ENCODE measurements at regions not wholly inside any gene's neighbourhood (a gene's known extent, or its start where the extent isn't known, plus 50 kb on each side); places are given as distances from the start of the nearest gene placed in this dataset.

GRCh38 chr2:125512313-125512712 is 1143.6 kb upstream of the GYPC start:
- no peak overlapping the region for H2BK15ac ChIP-seq (ENCODE audit: low read depth, low read length)
- H3K36me3 ChIP-seq (ENCODE audit: control insufficient read depth, insufficient read depth, low read length): no peaks in the 10 kb centered on the region
- ATAC-seq (ENCODE audit: low read depth) (no peak), DNase-seq (no peak)
- no peak overlapping the region for H4K91ac ChIP-seq (ENCODE audit: insufficient read depth, low read depth, low read length)
- H2BK120ac ChIP-seq (ENCODE audit: low read depth, low read length): no peak overlapping the region
- H3K9ac ChIP-seq (ENCODE audit: low read depth, low read length): no peak overlapping the region
- TF ChIP-seq CEBPB (IDR thresholded peaks at IDR 0.05; ENCODE audit: low read depth, low read length) (no peak), CHD1 (IDR thresholded peaks at IDR 0.05; ENCODE audit: low read depth, low read length) (no peak), RAD21 (IDR thresholded peaks at IDR 0.05; ENCODE audit: low read length) (no peak), MXI1 (IDR thresholded peaks at IDR 0.05; ENCODE audit: borderline replicate concordance, low read depth, low read length) (no peak), POLR2A (IDR thresholded peaks at IDR 0.05; ENCODE audit: low read depth, low read length) (no peak), RFX5 (IDR thresholded peaks at IDR 0.05; ENCODE audit: low read depth, low read length) (no peak), SMC3 (IDR thresholded peaks at IDR 0.05; ENCODE audit: low read depth, low read length) (no peak), MAFK (IDR thresholded peaks at IDR 0.05; ENCODE audit: low read depth, low read length) (no peak), MAZ (IDR thresholded peaks at IDR 0.05; ENCODE audit: borderline replicate concordance, low read depth, low read length) (no peak), NFE2L2 (IDR thresholded peaks at IDR 0.05; ENCODE audit: low read depth, low read length) (no peak), FOS (IDR thresholded peaks at IDR 0.05; ENCODE audit: low read depth, low read length) (no peak), BHLHE40 (IDR thresholded peaks at IDR 0.05; ENCODE audit: low read depth, low read length) (no peak), USF2 (IDR thresholded peaks at IDR 0.05; ENCODE audit: low read depth, low read length) (no peak), RCOR1 (IDR thresholded peaks at IDR 0.05; ENCODE audit: insufficient replicate concordance, low read length) (no peak)
- TF ChIP-seq, protein P1, sequence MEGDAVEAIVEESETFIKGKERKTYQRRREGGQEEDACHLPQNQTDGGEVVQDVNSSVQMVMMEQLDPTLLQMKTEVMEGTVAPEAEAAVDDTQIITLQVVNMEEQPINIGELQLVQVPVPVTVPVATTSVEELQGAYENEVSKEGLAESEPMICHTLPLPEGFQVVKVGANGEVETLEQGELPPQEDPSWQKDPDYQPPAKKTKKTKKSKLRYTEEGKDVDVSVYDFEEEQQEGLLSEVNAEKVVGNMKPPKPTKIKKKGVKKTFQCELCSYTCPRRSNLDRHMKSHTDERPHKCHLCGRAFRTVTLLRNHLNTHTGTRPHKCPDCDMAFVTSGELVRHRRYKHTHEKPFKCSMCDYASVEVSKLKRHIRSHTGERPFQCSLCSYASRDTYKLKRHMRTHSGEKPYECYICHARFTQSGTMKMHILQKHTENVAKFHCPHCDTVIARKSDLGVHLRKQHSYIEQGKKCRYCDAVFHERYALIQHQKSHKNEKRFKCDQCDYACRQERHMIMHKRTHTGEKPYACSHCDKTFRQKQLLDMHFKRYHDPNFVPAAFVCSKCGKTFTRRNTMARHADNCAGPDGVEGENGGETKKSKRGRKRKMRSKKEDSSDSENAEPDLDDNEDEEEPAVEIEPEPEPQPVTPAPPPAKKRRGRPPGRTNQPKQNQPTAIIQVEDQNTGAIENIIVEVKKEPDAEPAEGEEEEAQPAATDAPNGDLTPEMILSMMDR (conservative IDR thresholded peaks at IDR 0.05; ENCODE audit: low read depth, low read length): no peak
- TF ChIP-seq, protein P2, sequence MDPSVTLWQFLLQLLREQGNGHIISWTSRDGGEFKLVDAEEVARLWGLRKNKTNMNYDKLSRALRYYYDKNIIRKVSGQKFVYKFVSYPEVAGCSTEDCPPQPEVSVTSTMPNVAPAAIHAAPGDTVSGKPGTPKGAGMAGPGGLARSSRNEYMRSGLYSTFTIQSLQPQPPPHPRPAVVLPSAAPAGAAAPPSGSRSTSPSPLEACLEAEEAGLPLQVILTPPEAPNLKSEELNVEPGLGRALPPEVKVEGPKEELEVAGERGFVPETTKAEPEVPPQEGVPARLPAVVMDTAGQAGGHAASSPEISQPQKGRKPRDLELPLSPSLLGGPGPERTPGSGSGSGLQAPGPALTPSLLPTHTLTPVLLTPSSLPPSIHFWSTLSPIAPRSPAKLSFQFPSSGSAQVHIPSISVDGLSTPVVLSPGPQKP (IDR thresholded peaks at IDR 0.05; ENCODE audit: borderline replicate concordance, low read depth, low read length): no peak
- no TSS peak for BruUV-seq (replicated peaks)
- no peak overlapping the region for H4K8ac ChIP-seq (ENCODE audit: low read depth in 2 of 2, low read length in 2 of 2)
- intact Hi-C loops (cut with micrococcal nuclease): no loop called here
- no peaks in the 10 kb centered on the region for H3K9me1 ChIP-seq (ENCODE audit: insufficient read depth, low read length)
- no peak overlapping the region for H3K4ac ChIP-seq (ENCODE audit: low read depth, low read length)
- no peak overlapping the region for H3K14ac ChIP-seq (replicated peaks; ENCODE audit: low read depth, low read length)
- H3K4me3 ChIP-seq (ENCODE audit: insufficient read depth, low read depth, low read length): no peak overlapping the region
- in situ Hi-C loops (cut with MboI; ENCODE audit: low sequenced_read_pairs): no loop called here
- H2AK9ac ChIP-seq (replicated peaks; ENCODE audit: low read depth, low read length, poor library complexity): no peak overlapping the region
- H3K23ac ChIP-seq (ENCODE audit: low read depth, low read length): no peak overlapping the region
- no peak overlapping the region for H2AFZ ChIP-seq (replicated peaks; ENCODE audit: low read length, poor library complexity)
- H3K27me3 ChIP-seq (ENCODE audit: control insufficient read depth, insufficient read depth, low read length): no peaks in the 10 kb centered on the region
- no CpG with 5 or more reads among the region's 1 CpG for WGBS, 2 experiments (ENCODE audit: extremely low coverage in 2 of 2, insufficient read length in 1 of 2)
- no peak overlapping the region for H2BK5ac ChIP-seq (ENCODE audit: low read depth, low read length, poor library complexity, severe bottlenecking)
- H3K18ac ChIP-seq (ENCODE audit: low read depth, low read length): no peak overlapping the region
- H2BK20ac ChIP-seq (ENCODE audit: low read depth, low read length): no peak overlapping the region
- H3K9me3 ChIP-seq (ENCODE audit: control insufficient read depth, insufficient read depth, low read length): peaks cover 5% of the 10 kb centered on the region; the same call in 1 of the 2 replicates
- ChIA-PET CTCF (no interaction called here), POLR2A (ENCODE audit: unreplicated experiment) (no interaction called here)
- no peak overlapping the region for H3K27ac ChIP-seq (ENCODE audit: insufficient read depth, low read length)
- no peak overlapping the region for H4K5ac ChIP-seq (ENCODE audit: low read depth, low read length)
- H3K4me2 ChIP-seq (ENCODE audit: low read depth, low read length): no peak overlapping the region
- no peaks in the 10 kb centered on the region for H4K20me1 ChIP-seq (ENCODE audit: insufficient read depth, low read length)
- dilution Hi-C loops (cut with HindIII; ENCODE audit: low sequenced_read_pairs, unreplicated experiment): no loop called here
- no peak overlapping the region for H3K56ac ChIP-seq (ENCODE audit: extremely low read depth, insufficient read depth, low read length)
- H3K79me1 ChIP-seq (ENCODE audit: low read depth in 1 of 2, low read length in 2 of 2): no peaks in the 10 kb centered on the region
- no peak overlapping the region for H2AK5ac ChIP-seq (ENCODE audit: low read depth, low read length)
- no peaks in the 10 kb centered on the region for H3K4me1 ChIP-seq (ENCODE audit: control insufficient read depth, insufficient read depth, low read length)

Data from IMR-90 (cell line).